ENCODE measurements at regions not wholly inside any gene's neighbourhood (a gene's known extent, or its start where the extent isn't known, plus 50 kb on each side); places are given as distances from the start of the nearest gene placed in this dataset.

- Histone ChIP-seq H3K4me2 (ENCODE audit: low read depth, low read length) (no peak overlapping the region), H3K56ac (ENCODE audit: extremely low read depth, insufficient read depth, low read length) (no peak overlapping the region), H3K36me3 (ENCODE audit: control insufficient read depth, insufficient read depth, low read length) (no peaks in the 10 kb centered on the region), H4K20me1 (ENCODE audit: insufficient read depth, low read length) (no peaks in the 10 kb centered on the region), H3K79me1 (ENCODE audit: low read depth in 1 of 2, low read length in 2 of 2) (no peaks in the 10 kb centered on the region), H2AFZ (replicated peaks; ENCODE audit: low read length, poor library complexity) (no peak overlapping the region), H3K27ac (ENCODE audit: insufficient read depth, low read length) (no peak overlapping the region), H4K8ac (ENCODE audit: low read depth in 2 of 2, low read length in 2 of 2) (no peak overlapping the region), H2AK5ac (ENCODE audit: low read depth, low read length) (no peak overlapping the region), H3K27me3 (ENCODE audit: control insufficient read depth, insufficient read depth, low read length) (no peaks in the 10 kb centered on the region), H2BK5ac (ENCODE audit: low read depth, low read length, poor library complexity, severe bottlenecking) (no peak overlapping the region), H4K5ac (ENCODE audit: low read depth, low read length) (no peak overlapping the region), H3K4me1 (ENCODE audit: control insufficient read depth, insufficient read depth, low read length) (no peaks in the 10 kb centered on the region), H3K18ac (ENCODE audit: low read depth, low read length) (no peak overlapping the region), H3K4me3 (ENCODE audit: insufficient read depth, low read depth, low read length) (no peak overlapping the region), H2BK120ac (ENCODE audit: low read depth, low read length) (no peak overlapping the region), H3K14ac (replicated peaks; ENCODE audit: low read depth, low read length) (no peak overlapping the region), H3K9me1 (ENCODE audit: insufficient read depth, low read length) (no peaks in the 10 kb centered on the region), H2BK20ac (ENCODE audit: low read depth, low read length) (no peak overlapping the region), H3K9ac (ENCODE audit: low read depth, low read length) (no peak overlapping the region), H4K91ac (ENCODE audit: insufficient read depth, low read depth, low read length) (no peak overlapping the region), H3K9me3 (ENCODE audit: control insufficient read depth, insufficient read depth, low read length) (no peaks in the 10 kb centered on the region), H3K4ac (ENCODE audit: low read depth, low read length) (no peak overlapping the region), H2BK15ac (ENCODE audit: low read depth, low read length) (no peak overlapping the region), H3K23ac (ENCODE audit: low read depth, low read length) (no peak overlapping the region), H2AK9ac (replicated peaks; ENCODE audit: low read depth, low read length, poor library complexity) (no peak overlapping the region)
- intact Hi-C loops (cut with micrococcal nuclease) (no loop called here), in situ Hi-C loops (cut with MboI; ENCODE audit: low sequenced_read_pairs) (no loop called here), dilution Hi-C loops (cut with HindIII; ENCODE audit: low sequenced_read_pairs, unreplicated experiment) (no loop called here)
- ChIA-PET POLR2A (ENCODE audit: unreplicated experiment) (no interaction called here), CTCF (no interaction called here)
- no CpG with 5 or more reads among the region's 4 CpGs for WGBS, 2 experiments (ENCODE audit: extremely low coverage in 2 of 2, insufficient read length in 1 of 2)
- no TSS peak for BruUV-seq (replicated peaks)
- no peak for DNase-seq
- TF ChIP-seq RAD21 (IDR thresholded peaks at IDR 0.05; ENCODE audit: low read length) (no peak), CEBPB (IDR thresholded peaks at IDR 0.05; ENCODE audit: low read depth, low read length) (no peak), SMC3 (IDR thresholded peaks at IDR 0.05; ENCODE audit: low read depth, low read length) (no peak), POLR2A (IDR thresholded peaks at IDR 0.05; ENCODE audit: low read depth, low read length) (no peak), MXI1 (IDR thresholded peaks at IDR 0.05; ENCODE audit: borderline replicate concordance, low read depth, low read length) (no peak), CTCF (conservative IDR thresholded peaks at IDR 0.05; ENCODE audit: low read depth, low read length) (no peak), ELK1 (IDR thresholded peaks at IDR 0.05; ENCODE audit: borderline replicate concordance, low read depth, low read length) (no peak), RCOR1 (IDR thresholded peaks at IDR 0.05; ENCODE audit: insufficient replicate concordance, low read length) (no peak), FOS (IDR thresholded peaks at IDR 0.05; ENCODE audit: low read depth, low read length) (no peak), NFE2L2 (IDR thresholded peaks at IDR 0.05; ENCODE audit: low read depth, low read length) (no peak), MAFK (IDR thresholded peaks at IDR 0.05; ENCODE audit: low read depth, low read length) (no peak), USF2 (IDR thresholded peaks at IDR 0.05; ENCODE audit: low read depth, low read length) (no peak)
- ATAC-seq (ENCODE audit: low read depth): no peak
These were observed 72.7 kb upstream of the AOAH start for GRCh38 chr7:36796850-36797536.
